Astrocyte (in vitro differentiated cells and primary cell): ENCODE measurements at regions not wholly inside any gene's neighbourhood (a gene's known extent, or its start where the extent isn't known, plus 50 kb on each side); places are given as distances from the start of the nearest gene placed in this dataset.

Experiments
- DNase-seq: peaks from one replicate; pipeline ENCODE4 v3.0.0-alpha.2; 2010; ENCODE audit warnings: low read depth
- FAIRE-seq: peaks from 2 replicates; lab custom pipeline; 2011; peaks lifted over from hg19 to GRCh38; lab: Jason Lieb, UNC
- H2AFZ ChIP-seq: 2 replicates; pipeline ENCODE4 v1.6.0; 2012; ENCODE audit warnings: low read depth, low read length, inconsistent platforms
- H3K27ac ChIP-seq: 2 replicates; pipeline ENCODE4 v1.5.1; 2011; ENCODE audit warnings: low read depth, low read length, inconsistent platforms
- H3K27me3 ChIP-seq: 2 replicates; pipeline ENCODE4 v1.6.0; 2011; ENCODE audit warnings: low read length, inconsistent platforms; ENCODE audit not compliant: insufficient read depth
- H3K36me3 ChIP-seq: 2 replicates; pipeline ENCODE4 v1.5.1; 2011; ENCODE audit warnings: low read length, inconsistent platforms; ENCODE audit not compliant: insufficient read depth
- H3K4me1 ChIP-seq: 2 replicates; pipeline ENCODE4 v1.5.1; 2011; ENCODE audit warnings: low read length, inconsistent platforms; ENCODE audit not compliant: insufficient read depth
- H3K4me2 ChIP-seq: 2 replicates; pipeline ENCODE4 v1.6.0; 2012; ENCODE audit warnings: low read length, inconsistent platforms
- H3K4me3 ChIP-seq: 2 replicates; pipeline ENCODE4 v1.5.1; 2011; ENCODE audit warnings: low read depth, mild to moderate bottlenecking, low read length, inconsistent platforms; ENCODE audit not compliant: insufficient read depth
- H3K79me2 ChIP-seq: 2 replicates; pipeline ENCODE4 v1.6.0; 2012; ENCODE audit warnings: mild to moderate bottlenecking, low read length, inconsistent platforms; ENCODE audit not compliant: insufficient read depth
- H3K9ac ChIP-seq: 2 replicates; pipeline ENCODE4 v1.6.0; 2012; ENCODE audit warnings: mild to moderate bottlenecking, low read length, inconsistent platforms
- H3K9me3 ChIP-seq: 2 replicates; pipeline ENCODE4 v1.5.1; 2012; ENCODE audit warnings: low read depth, mild to moderate bottlenecking, low read length, inconsistent platforms; ENCODE audit not compliant: insufficient read depth
- H4K20me1 ChIP-seq: 2 replicates; pipeline ENCODE4 v1.6.0; 2012; ENCODE audit warnings: low read length, inconsistent platforms; ENCODE audit not compliant: insufficient read depth
- H3K27ac Mint-ChIP-seq: one replicate; pipeline ENCODE4 v1.8.0; 2021; ENCODE audit warnings: mild to moderate bottlenecking, mixed read lengths; ENCODE audit not compliant: unreplicated experiment
- H3K27me3 Mint-ChIP-seq: one replicate; pipeline ENCODE4 v1.8.0; 2021; ENCODE audit warnings: low read depth, mixed read lengths; ENCODE audit not compliant: unreplicated experiment
- H3K36me3 Mint-ChIP-seq: one replicate; pipeline ENCODE4 v1.8.0; 2021; ENCODE audit warnings: low read depth, mixed read lengths; ENCODE audit not compliant: unreplicated experiment
- H3K4me1 Mint-ChIP-seq: one replicate; pipeline ENCODE4 v1.8.0; 2021; ENCODE audit warnings: low read depth, mixed read lengths; ENCODE audit not compliant: unreplicated experiment
- H3K4me3 Mint-ChIP-seq: one replicate; pipeline ENCODE4 v1.8.0; 2021; ENCODE audit warnings: mild to moderate bottlenecking, moderate library complexity, mixed read lengths; ENCODE audit not compliant: unreplicated experiment
- H3K9me3 Mint-ChIP-seq: one replicate; pipeline ENCODE4 v1.8.0; 2021; ENCODE audit warnings: mild to moderate bottlenecking, mixed read lengths; ENCODE audit not compliant: unreplicated experiment
- EZH2 ChIP-seq: IDR thresholded peaks from 2 replicates; pipeline ENCODE4 v1.6.1; 2012; ENCODE audit warnings: mild to moderate bottlenecking, low read length, inconsistent platforms; ENCODE audit not compliant: insufficient read depth
- TF ChIP-seq, protein P1 (sequence below): IDR thresholded peaks from 2 replicates; pipeline ENCODE4 v1.5.1; 2011; ENCODE audit warnings: low read depth, mild to moderate bottlenecking, inconsistent platforms, low read length, moderate library complexity; ENCODE audit not compliant: insufficient read depth

DNA sequence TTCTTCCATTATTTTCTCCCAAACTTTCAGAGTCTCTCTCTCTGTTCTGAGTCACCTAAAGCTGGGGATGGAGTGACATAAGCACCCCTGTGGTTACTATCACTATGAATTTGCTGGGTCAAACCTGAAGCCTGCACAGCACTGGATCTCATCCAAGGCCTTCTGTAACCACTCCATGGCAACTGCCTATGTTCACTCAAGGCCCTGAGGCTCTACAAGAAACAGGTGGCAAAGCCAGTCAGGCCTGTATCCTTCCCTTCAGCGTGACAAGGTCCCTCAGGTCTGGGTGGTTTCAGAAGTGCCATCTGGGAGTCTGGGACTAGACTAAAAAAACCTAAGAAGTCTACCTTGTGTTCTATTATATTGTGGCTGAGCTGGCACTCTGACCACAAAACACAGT is 1278.8 kb upstream of the EYS start:
- Histone ChIP-seq H3K27ac (no peak overlapping the region), H3K9me3 (no peaks in the 10 kb centered on the region), H3K36me3 (no peaks in the 10 kb centered on the region), H3K4me1 (no peaks in the 10 kb centered on the region), H3K4me2 (no peak overlapping the region), H3K27me3 (no peaks in the 10 kb centered on the region), H3K9ac (no peak overlapping the region), H3K79me2 (no peaks in the 10 kb centered on the region), H4K20me1 (no peaks in the 10 kb centered on the region), H3K4me3 (no peak overlapping the region), H2AFZ (no peak overlapping the region)
- no peaks in the 10 kb centered on the region for H3K36me3 Mint-ChIP-seq
- no peak overlapping the region for H3K27ac Mint-ChIP-seq
- no peaks in the 10 kb centered on the region for H3K27me3 Mint-ChIP-seq
- no peaks in the 10 kb centered on the region for H3K4me1 Mint-ChIP-seq
- DNase-seq, result no peak
- peaks cover 7% of the 10 kb centered on the region for H3K9me3 Mint-ChIP-seq
- TF ChIP-seq, protein P1, sequence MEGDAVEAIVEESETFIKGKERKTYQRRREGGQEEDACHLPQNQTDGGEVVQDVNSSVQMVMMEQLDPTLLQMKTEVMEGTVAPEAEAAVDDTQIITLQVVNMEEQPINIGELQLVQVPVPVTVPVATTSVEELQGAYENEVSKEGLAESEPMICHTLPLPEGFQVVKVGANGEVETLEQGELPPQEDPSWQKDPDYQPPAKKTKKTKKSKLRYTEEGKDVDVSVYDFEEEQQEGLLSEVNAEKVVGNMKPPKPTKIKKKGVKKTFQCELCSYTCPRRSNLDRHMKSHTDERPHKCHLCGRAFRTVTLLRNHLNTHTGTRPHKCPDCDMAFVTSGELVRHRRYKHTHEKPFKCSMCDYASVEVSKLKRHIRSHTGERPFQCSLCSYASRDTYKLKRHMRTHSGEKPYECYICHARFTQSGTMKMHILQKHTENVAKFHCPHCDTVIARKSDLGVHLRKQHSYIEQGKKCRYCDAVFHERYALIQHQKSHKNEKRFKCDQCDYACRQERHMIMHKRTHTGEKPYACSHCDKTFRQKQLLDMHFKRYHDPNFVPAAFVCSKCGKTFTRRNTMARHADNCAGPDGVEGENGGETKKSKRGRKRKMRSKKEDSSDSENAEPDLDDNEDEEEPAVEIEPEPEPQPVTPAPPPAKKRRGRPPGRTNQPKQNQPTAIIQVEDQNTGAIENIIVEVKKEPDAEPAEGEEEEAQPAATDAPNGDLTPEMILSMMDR, result no peak
- no peak for TF ChIP-seq EZH2
- H3K4me3 Mint-ChIP-seq, result no peak overlapping the region
- no peak for FAIRE-seq

DNA sequence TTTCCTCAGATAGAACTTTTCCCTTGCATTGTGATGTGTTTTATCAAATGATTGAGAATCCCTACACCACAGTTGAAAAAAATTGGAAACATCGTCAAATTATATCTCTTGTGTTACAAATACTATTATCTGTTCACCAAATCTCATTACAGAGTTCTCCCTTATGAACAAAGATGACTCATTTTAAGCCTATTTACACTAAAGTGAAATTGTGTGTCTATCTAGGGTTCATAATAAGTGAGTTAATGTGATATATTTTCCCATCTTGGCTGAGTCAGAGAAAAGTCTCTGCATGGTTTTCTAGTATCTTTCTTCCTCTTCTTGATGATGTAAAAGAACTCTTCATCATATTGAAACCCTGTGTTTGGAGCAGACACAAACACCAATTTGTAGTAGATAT is 1263.3 kb upstream of the EYS start:
- H3K36me3 ChIP-seq, result no peaks in the 10 kb centered on the region
- no peaks in the 10 kb centered on the region for H3K36me3 Mint-ChIP-seq
- H2AFZ ChIP-seq, result no peak overlapping the region
- DNase-seq (no peak), FAIRE-seq (no peak)
- H3K27me3 Mint-ChIP-seq, result no peaks in the 10 kb centered on the region
- no peaks in the 10 kb centered on the region for H3K9me3 ChIP-seq
- TF ChIP-seq, protein P1, result no peak
- no peaks in the 10 kb centered on the region for H4K20me1 ChIP-seq
- H3K4me3 Mint-ChIP-seq, result no peak overlapping the region
- no peak overlapping the region for H3K9ac ChIP-seq
- no peaks in the 10 kb centered on the region for H3K27me3 ChIP-seq
- H3K4me3 ChIP-seq, result no peak overlapping the region
- no peak overlapping the region for H3K27ac ChIP-seq
- no peak overlapping the region for H3K4me2 ChIP-seq
- H3K4me1 Mint-ChIP-seq, result peaks cover 2% of the 10 kb centered on the region
- H3K27ac Mint-ChIP-seq, result no peak overlapping the region
- no peaks in the 10 kb centered on the region for H3K79me2 ChIP-seq
- no peaks in the 10 kb centered on the region for H3K4me1 ChIP-seq
- H3K9me3 Mint-ChIP-seq, result no peaks in the 10 kb centered on the region

DNA sequence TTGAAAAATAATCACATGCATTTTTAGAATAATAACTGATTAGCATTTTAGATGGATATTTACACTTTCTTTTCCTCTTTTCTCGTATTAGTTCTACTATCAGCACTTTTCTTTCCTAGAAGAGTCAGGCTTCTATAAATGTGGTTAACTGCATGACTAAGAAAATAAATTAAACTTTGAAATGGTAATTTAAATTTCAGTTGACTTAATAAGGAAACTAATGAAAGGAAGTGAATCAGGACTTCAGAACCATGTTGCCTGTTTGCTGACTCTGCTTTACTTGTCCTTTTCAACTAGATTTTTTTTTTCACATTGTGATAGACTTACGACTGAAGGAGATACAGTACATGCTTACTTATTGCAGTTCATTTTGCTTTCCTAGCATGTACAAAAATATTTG is 1258.2 kb upstream of the EYS start:
- H3K36me3 ChIP-seq, result no peaks in the 10 kb centered on the region
- no peaks in the 10 kb centered on the region for H3K79me2 ChIP-seq
- H3K27ac ChIP-seq, result no peak overlapping the region
- no peaks in the 10 kb centered on the region for H4K20me1 ChIP-seq
- H2AFZ ChIP-seq, result no peak overlapping the region
- no peaks in the 10 kb centered on the region for H3K9me3 ChIP-seq
- H3K4me3 ChIP-seq, result no peak overlapping the region
- H3K9me3 Mint-ChIP-seq, result no peaks in the 10 kb centered on the region
- DNase-seq (peak; percentile 1), FAIRE-seq (no peak)
- H3K4me1 Mint-ChIP-seq, result peaks cover under 1% of the 10 kb centered on the region
- no peaks in the 10 kb centered on the region for H3K4me1 ChIP-seq
- TF ChIP-seq EZH2, result no peak
- TF ChIP-seq, protein P1, result no peak
- H3K36me3 Mint-ChIP-seq, result no peaks in the 10 kb centered on the region
- no peak overlapping the region for H3K9ac ChIP-seq
- H3K27me3 Mint-ChIP-seq, result no peaks in the 10 kb centered on the region
- no peak overlapping the region for H3K4me2 ChIP-seq
- no peak overlapping the region for H3K27ac Mint-ChIP-seq
- H3K4me3 Mint-ChIP-seq, result no peak overlapping the region
- H3K27me3 ChIP-seq, result no peaks in the 10 kb centered on the region
